ENCODE measurements at regions not wholly inside any gene's neighbourhood (a gene's known extent, or its start where the extent isn't known, plus 50 kb on each side); places are given as distances from the start of the nearest gene placed in this dataset.

DNA sequence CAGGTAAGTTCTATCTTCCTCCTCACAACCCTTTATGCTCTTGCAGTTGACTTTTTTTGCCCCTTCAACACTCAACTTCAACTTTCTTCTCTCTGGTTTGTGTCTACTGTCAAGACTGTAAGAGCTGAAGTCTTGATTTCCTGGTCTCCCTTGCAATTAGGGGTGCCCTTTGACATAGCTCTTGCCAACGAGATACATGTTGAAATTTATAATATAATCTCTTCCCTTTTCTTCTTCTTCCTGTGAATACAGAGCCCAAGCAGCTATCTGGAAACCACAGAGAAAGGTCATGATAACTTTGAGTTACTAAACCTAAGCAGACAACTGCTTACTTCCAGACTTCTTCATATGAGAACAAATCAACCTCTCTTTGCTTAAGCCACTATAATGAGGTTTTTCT, 163.5 kb downstream of the MC4R start:
- no peak overlapping the region for H3K4me3 ChIP-seq (ENCODE audit: extremely low read depth in 1 of 4, insufficient read depth in 2 of 4, low read depth in 3 of 4, low read length in 4 of 4)
- H3K14ac ChIP-seq (ENCODE audit: insufficient read length) = no peak overlapping the region
- ChIA-PET POLR2A (ENCODE audit: partially characterized antibody) (no interaction called here), CTCF (ENCODE audit: partially characterized antibody) (no interaction called here)
- H2BK5ac ChIP-seq (ENCODE audit: low read depth, low read length) = no peak overlapping the region
- H3K23ac ChIP-seq (ENCODE audit: insufficient read length) = no peak overlapping the region
- no peaks in the 10 kb centered on the region for H3K79me2 ChIP-seq (ENCODE audit: control insufficient read depth in 1 of 2, insufficient read depth in 2 of 2, low read length in 2 of 2)
- no peaks in the 10 kb centered on the region for H3K27me3 ChIP-seq (replicated peaks in 1 of 4; ENCODE audit: control insufficient read depth in 3 of 4, extremely low read depth in 1 of 4, insufficient read depth in 3 of 4, low read length in 3 of 4)
- no peak overlapping the region for H2BK120ac ChIP-seq (replicated peaks; ENCODE audit: low read depth, low read length)
- no peak for DNase-seq (ENCODE audit: low read depth in 1 of 2, low spot score in 2 of 2)
- no peaks in the 10 kb centered on the region for H3K4me1 ChIP-seq (replicated peaks in 1 of 4; ENCODE audit: control insufficient read depth in 3 of 4, insufficient read depth in 4 of 4, low read length in 3 of 4)
- no peak overlapping the region for H4K8ac ChIP-seq (ENCODE audit: extremely low read depth, insufficient read depth, low read length)
- H3K9me3 ChIP-seq (ENCODE audit: insufficient read depth in 2 of 2, low read depth in 1 of 2, low read length in 1 of 2) = no peaks in the 10 kb centered on the region
- H3K23me2 ChIP-seq (ENCODE audit: low read depth, low read length) = no peaks in the 10 kb centered on the region
- no peak overlapping the region for H4K91ac ChIP-seq (replicated peaks; ENCODE audit: insufficient read length, low read length)
- H3K56ac ChIP-seq (replicated peaks; ENCODE audit: insufficient read length, low read depth, low read length) = no peak overlapping the region
- no peak overlapping the region for H2AFZ ChIP-seq (ENCODE audit: low read length)
- TF ChIP-seq SUZ12 (IDR thresholded peaks at IDR 0.05; ENCODE audit: low read length) = no peak
- no peak overlapping the region for H2BK12ac ChIP-seq (ENCODE audit: low read depth, low read length)
- H2BK15ac ChIP-seq (ENCODE audit: low read length) = no peak overlapping the region
- no peak overlapping the region for H4K5ac ChIP-seq (ENCODE audit: insufficient read length, low read depth, low read length)
- H2AK5ac ChIP-seq (ENCODE audit: low read depth, low read length) = no peak overlapping the region
- no peaks in the 10 kb centered on the region for H3K79me1 ChIP-seq (ENCODE audit: low read depth, low read length)
- H3K4me2 ChIP-seq (ENCODE audit: insufficient read depth in 1 of 2, low read depth in 2 of 2, low read length in 2 of 2) = no peak overlapping the region
- no peak overlapping the region for H2BK20ac ChIP-seq (ENCODE audit: low read length)
- FAIRE-seq = no peak
- H3K18ac ChIP-seq (ENCODE audit: extremely low read depth, low read length) = no peak overlapping the region
- no peaks in the 10 kb centered on the region for H3K36me3 ChIP-seq (ENCODE audit: control insufficient read depth in 2 of 4, insufficient read depth in 4 of 4, low read length in 3 of 4)
- no peak overlapping the region for H3K27ac ChIP-seq (ENCODE audit: low read depth, low read length)
- no peak overlapping the region for H3K9ac ChIP-seq (replicated peaks in 1 of 4; ENCODE audit: extremely low read depth in 1 of 4, low read depth in 3 of 4, low read length in 3 of 4)
- 92% methylated on average over 1 of the region's 1 CpG; no CpG with 5 or more reads in 1 of the 2 experiments for WGBS, 2 experiments (ENCODE audit: extremely low coverage in 1 of 2, insufficient coverage in 1 of 2, insufficient read length in 1 of 2, insufficient replicate concordance in 2 of 2, low coverage in 1 of 2, low lambda C conversion rate in 2 of 2, missing lambda C conversion rate in 1 of 2)
- no peaks in the 10 kb centered on the region for H4K20me1 ChIP-seq (replicated peaks in 1 of 2; ENCODE audit: control insufficient read depth in 1 of 2, insufficient read depth in 2 of 2, low read length in 2 of 2)
- no peak overlapping the region for H3K4ac ChIP-seq (replicated peaks; ENCODE audit: insufficient read length, low read depth, low read length)

Data from H1 (cell line).